HEK293 (cell line): ENCODE measurements at regions not wholly inside any gene's neighbourhood (a gene's known extent, or its start where the extent isn't known, plus 50 kb on each side); places are given as distances from the start of the nearest gene placed in this dataset.
"Not testable (repeated sequence)": the region's sequence is repeated elsewhere in the genome, so short reads cannot be mapped to it uniquely, and the experiment has no call there.

Experiments
- CTCF ChIA-PET: fragments of 350-600 bp; formaldehyde crosslinking; extraction: SDS; loops from one replicate; lab custom pipeline; 2021; ENCODE audit warnings: antibody characterized with exemption; lab: Yijun Ruan, JAX
- POLR2A ChIA-PET: fragments of 300-600 bp; formaldehyde crosslinking; extraction: SDS; loops from one replicate; lab custom pipeline; 2020; ENCODE audit warnings: antibody characterized with exemption, inconsistent platforms; lab: Yijun Ruan, JAX
- H3K27ac ChIP-seq: fragments of 200-500 bp; sonication (Bioruptor generic); 2 replicates; pipeline ENCODE4 v1.5.1; 2014; ENCODE audit warnings: low read depth, low read length, control low read depth, inconsistent platforms; ENCODE audit errors: extremely low read depth
- H3K36me3 ChIP-seq, 2 experiments: fragments of 200-500 bp in 1 of 2; sonication (Bioruptor generic) in 1 of 2; 1 replicate in 1 of 2; 2 replicates in 1 of 2; pipeline ENCODE4 v1.5.1; 2014 to 2017; ENCODE audit warnings: inconsistent platforms in 2 of 2, low read length in 2 of 2; ENCODE audit not compliant: control insufficient read depth in 2 of 2, insufficient read depth in 1 of 2
- H3K4me1 ChIP-seq: fragments of 200-500 bp; sonication (Bioruptor generic); 2 replicates; pipeline ENCODE4 v1.5.1; 2014; ENCODE audit warnings: mild to moderate bottlenecking, low read length, inconsistent platforms; ENCODE audit not compliant: control insufficient read depth, insufficient read depth
- H3K4me3 ChIP-seq: 2 replicates; pipeline ENCODE4 v1.5.1; 2011; ENCODE audit warnings: low read depth, mild to moderate bottlenecking, control low read depth, low read length, moderate library complexity
- H3K9me3 ChIP-seq: fragments of 200-500 bp; sonication (Bioruptor generic); 2 replicates; pipeline ENCODE4 v1.5.1; 2014; ENCODE audit warnings: low read depth, low read length, inconsistent platforms; ENCODE audit not compliant: control insufficient read depth, insufficient read depth
- KLF17 ChIP-seq: fragments of 450-650 bp; formaldehyde crosslinking; IDR thresholded peaks from 2 replicates; pipeline ENCODE4 v1.5.1; 2016; ENCODE audit warnings: missing biosample characterization, missing genetic modification characterization
- KLF9 ChIP-seq: fragments of 450-650 bp; formaldehyde crosslinking; IDR thresholded peaks from 2 replicates; pipeline ENCODE4 v1.5.1; 2016; ENCODE audit warnings: missing biosample characterization, missing genetic modification characterization, low read depth
- MEIS1 ChIP-seq: sonication (generic); formaldehyde crosslinking; IDR thresholded peaks from 2 replicates; pipeline ENCODE4 v1.8.1; 2022; ENCODE audit warnings: missing genetic modification reagents, mild to moderate bottlenecking, borderline replicate concordance
- RBAK ChIP-seq: fragments of 450-650 bp; formaldehyde crosslinking; IDR thresholded peaks from 2 replicates; pipeline ENCODE4 v1.5.1; 2016; ENCODE audit warnings: missing biosample characterization, missing genetic modification characterization
- REPIN1 ChIP-seq: fragments of 450-650 bp; formaldehyde crosslinking; IDR thresholded peaks from 2 replicates; pipeline ENCODE4 v1.5.1; 2017; ENCODE audit warnings: missing biosample characterization, missing genetic modification characterization, low read depth
- SETDB1 ChIP-seq: IDR thresholded peaks from one replicate; pipeline ENCODE4 v1.6.1; 2017; ENCODE audit warnings: mild to moderate bottlenecking, low read length, moderate library complexity, mixed read lengths; ENCODE audit not compliant: insufficient read length
- TRIM28 ChIP-seq: IDR thresholded peaks from 2 replicates; pipeline ENCODE4 v1.6.1; 2011; ENCODE audit warnings: low read length, control low read depth, borderline replicate concordance
- WT1 ChIP-seq: fragments of 450-650 bp; formaldehyde crosslinking; IDR thresholded peaks from 2 replicates; pipeline ENCODE4 v1.5.1; 2016; ENCODE audit warnings: missing biosample characterization, missing genetic modification characterization
- ZBTB7A ChIP-seq: fragments of 450-650 bp; formaldehyde crosslinking; IDR thresholded peaks from 2 replicates; pipeline ENCODE4 v1.5.1; 2016; ENCODE audit warnings: low read depth, missing biosample characterization, missing genetic modification characterization
- ZNF292 ChIP-seq: fragments of 450-650 bp; formaldehyde crosslinking; IDR thresholded peaks from 2 replicates; pipeline ENCODE4 v1.5.1; 2016; ENCODE audit warnings: low read depth, missing biosample characterization, missing genetic modification characterization, borderline replicate concordance
- ZNF529 ChIP-seq: fragments of 450-650 bp; formaldehyde crosslinking; IDR thresholded peaks from 2 replicates; pipeline ENCODE4 v1.5.1; 2017; ENCODE audit warnings: missing genetic modification characterization, missing biosample characterization; ENCODE audit not compliant: insufficient replicate concordance
- ZNF561 ChIP-seq: fragments of 450-650 bp; IDR thresholded peaks from 2 replicates; pipeline ENCODE4 v1.5.1; 2018; ENCODE audit warnings: missing biosample characterization, missing genetic modification characterization, borderline replicate concordance
- ZNF610 ChIP-seq: fragments of 450-650 bp; formaldehyde crosslinking; IDR thresholded peaks from 2 replicates; pipeline ENCODE4 v1.5.1; 2016; ENCODE audit warnings: missing biosample characterization, missing genetic modification characterization, borderline replicate concordance
- ZNF654 ChIP-seq: fragments of 450-650 bp; formaldehyde crosslinking; IDR thresholded peaks from 2 replicates; pipeline ENCODE4 v1.5.1; 2016; ENCODE audit warnings: low read depth, missing biosample characterization, missing genetic modification characterization
- TF ChIP-seq, protein P1 (sequence below): fragments of 450-650 bp; formaldehyde crosslinking; IDR thresholded peaks from 2 replicates; pipeline ENCODE4 v1.5.1; 2016; ENCODE audit warnings: missing biosample characterization, missing genetic modification characterization
- TF ChIP-seq, protein P2 (sequence below): fragments of 450-650 bp; formaldehyde crosslinking; IDR thresholded peaks from 2 replicates; pipeline ENCODE4 v1.5.1; 2016; ENCODE audit warnings: missing biosample characterization, missing genetic modification characterization

- H3K36me3 ChIP-seq, result no peaks in the 10 kb centered on the region
- ChIA-PET CTCF (interaction anchor here (0.6 to 3.3 kb wide), 9 partner anchors 10 to 439 kb away, joined by 3 to 9 read pairs (median 4); no protein-coding TSS in a partner anchor), POLR2A (no interaction called here)
- no peaks in the 10 kb centered on the region; the same call in 1 of the 2 replicates for H3K4me1 ChIP-seq
- H3K9me3 ChIP-seq, result no peaks in the 10 kb centered on the region
- TF ChIP-seq ZNF610 (no peak), ZNF654 (tag by site-specific recombination) (peak; percentile 21; the same call in 1 of the 2 replicates), ZNF292 (no peak), KLF17 (tag by site-specific recombination) (no peak)
- TF ChIP-seq, protein P1, sequence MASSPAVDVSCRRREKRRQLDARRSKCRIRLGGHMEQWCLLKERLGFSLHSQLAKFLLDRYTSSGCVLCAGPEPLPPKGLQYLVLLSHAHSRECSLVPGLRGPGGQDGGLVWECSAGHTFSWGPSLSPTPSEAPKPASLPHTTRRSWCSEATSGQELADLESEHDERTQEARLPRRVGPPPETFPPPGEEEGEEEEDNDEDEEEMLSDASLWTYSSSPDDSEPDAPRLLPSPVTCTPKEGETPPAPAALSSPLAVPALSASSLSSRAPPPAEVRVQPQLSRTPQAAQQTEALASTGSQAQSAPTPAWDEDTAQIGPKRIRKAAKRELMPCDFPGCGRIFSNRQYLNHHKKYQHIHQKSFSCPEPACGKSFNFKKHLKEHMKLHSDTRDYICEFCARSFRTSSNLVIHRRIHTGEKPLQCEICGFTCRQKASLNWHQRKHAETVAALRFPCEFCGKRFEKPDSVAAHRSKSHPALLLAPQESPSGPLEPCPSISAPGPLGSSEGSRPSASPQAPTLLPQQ (tag by site-specific recombination), result no peak
- no peak overlapping the region for H3K4me3 ChIP-seq
- H3K27ac ChIP-seq, result no peak overlapping the region
Observed at GRCh38 chr9:22228542-22228941, 218.1 kb upstream of the DMRTA1 start.

GRCh38 chr9:22229069-22229468, 217.6 kb upstream of the DMRTA1 start:
- CTCF ChIA-PET, result interaction anchor here (0.6 to 3.3 kb wide), 5 partner anchors 10 to 92 kb away, joined by 3 to 9 read pairs (median 4); no protein-coding TSS in a partner anchor
- Histone ChIP-seq H3K4me3 (no peak overlapping the region), H3K27ac (no peak overlapping the region), H3K9me3 (no peaks in the 10 kb centered on the region), H3K36me3 (no peaks in the 10 kb centered on the region), H3K4me1 (no peaks in the 10 kb centered on the region; the same call in 1 of the 2 replicates)
- POLR2A ChIA-PET, result no interaction called here
- TF ChIP-seq ZNF561 (tag by site-specific recombination) (no peak), KLF9 (tag by site-specific recombination) (no peak), ZBTB7A (tag by site-specific recombination) (no peak), RBAK (tag by site-specific recombination) (no peak), REPIN1 (tag by site-specific recombination) (no peak), WT1 (tag by site-specific recombination) (no peak), MEIS1 (no peak)
- TF ChIP-seq, protein P2, sequence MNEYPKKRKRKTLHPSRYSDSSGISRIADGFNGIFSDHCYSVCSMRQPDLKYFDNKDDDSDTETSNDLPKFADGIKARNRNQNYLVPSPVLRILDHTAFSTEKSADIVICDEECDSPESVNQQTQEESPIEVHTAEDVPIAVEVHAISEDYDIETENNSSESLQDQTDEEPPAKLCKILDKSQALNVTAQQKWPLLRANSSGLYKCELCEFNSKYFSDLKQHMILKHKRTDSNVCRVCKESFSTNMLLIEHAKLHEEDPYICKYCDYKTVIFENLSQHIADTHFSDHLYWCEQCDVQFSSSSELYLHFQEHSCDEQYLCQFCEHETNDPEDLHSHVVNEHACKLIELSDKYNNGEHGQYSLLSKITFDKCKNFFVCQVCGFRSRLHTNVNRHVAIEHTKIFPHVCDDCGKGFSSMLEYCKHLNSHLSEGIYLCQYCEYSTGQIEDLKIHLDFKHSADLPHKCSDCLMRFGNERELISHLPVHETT, result no peak

DNA sequence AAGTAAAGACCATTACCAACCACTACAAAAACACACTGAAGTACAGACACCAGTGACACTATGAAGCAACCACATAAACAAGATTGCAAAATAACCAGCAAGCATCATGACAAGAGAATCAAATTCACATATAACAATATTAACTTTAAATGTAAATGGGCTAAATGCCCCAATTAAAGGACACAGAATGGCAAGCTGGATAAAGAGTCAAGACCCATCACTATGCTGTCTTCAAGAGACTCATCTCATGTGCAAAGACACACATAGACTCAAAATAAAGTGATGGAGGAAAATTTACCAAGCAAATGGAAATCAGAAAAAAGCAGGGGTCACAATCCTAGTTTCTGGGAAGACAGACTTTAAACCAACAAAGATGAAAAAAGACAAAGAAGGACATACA, 215.3 kb upstream of the DMRTA1 start:
- H3K4me3 ChIP-seq, H3K36me3 ChIP-seq, H3K9me3 ChIP-seq, H3K27ac ChIP-seq, H3K4me1 ChIP-seq, POLR2A ChIA-PET: not testable (repeated sequence)
- TF ChIP-seq TRIM28 (peak; percentile 63; the same call in 1 of the 2 replicates), ZNF529 (tag by site-specific recombination) (peak; percentile 89), SETDB1 (peak; percentile 98)
- CTCF ChIA-PET, result interaction anchor here (1.3 to 3.3 kb wide), 3 partner anchors 14 to 193 kb away, joined by 5 to 9 read pairs (median 8); no protein-coding TSS in a partner anchor
